H1 (cell line): ENCODE measurements at regions not wholly inside any gene's neighbourhood (a gene's known extent, or its start where the extent isn't known, plus 50 kb on each side); places are given as distances from the start of the nearest gene placed in this dataset.

Experiments used
- CREB1 ChIP-seq: IDR thresholded peaks from 2 replicates; pipeline ENCODE4 v1.6.1; 2012; ENCODE audit warnings: inconsistent platforms
- EGR1 ChIP-seq: IDR thresholded peaks from 2 replicates; pipeline ENCODE4 v1.6.1; 2011; ENCODE audit warnings: low read depth, low read length, borderline replicate concordance
- GTF2F1 ChIP-seq: IDR thresholded peaks from 2 replicates; pipeline ENCODE4 v1.6.1; 2012; ENCODE audit warnings: low read depth, low read length, improper control_type of control experiment, borderline replicate concordance
- SIN3A ChIP-seq, 2 experiments: IDR thresholded peaks in 1 of 2; conservative IDR thresholded peaks in 1 of 2; 2 replicates each; pipeline ENCODE4 v1.6.1; 2011 to 2012; ENCODE audit warnings: low read length in 2 of 2, improper control_type of control experiment in 1 of 2, low read depth in 1 of 2, mild to moderate bottlenecking in 1 of 2
- SRF ChIP-seq: IDR thresholded peaks from 2 replicates; pipeline ENCODE4 v1.6.1; 2011; ENCODE audit warnings: mild to moderate bottlenecking, low read depth, low read length, moderate library complexity
- SUZ12 ChIP-seq: fragments of 200-600 bp; sonication (generic); IDR thresholded peaks from 2 replicates; pipeline ENCODE4 v1.6.1; 2012; ENCODE audit warnings: mild to moderate bottlenecking, inconsistent platforms, low read length, moderate library complexity, mixed read lengths

- TF ChIP-seq SUZ12 (no peak), EGR1 (no peak), SRF (no peak), SIN3A (conservative IDR thresholded peaks at IDR 0.05 in 1 of 2, IDR thresholded peaks at IDR 0.05 in 1 of 2; ENCODE audit: low read depth in 1 of 2, low read length in 2 of 2) (no peak), GTF2F1 (no peak), CREB1 (no peak)
Observed at GRCh38 chr11:92008249-92008648, 216.4 kb upstream of the FAT3 start (continued).
